NCI-H524 treated with DMSO at 0.1 percent for 48 hours (cell line): ENCODE measurements at regions not wholly inside any gene's neighbourhood (a gene's known extent, or its start where the extent isn't known, plus 50 kb on each side); places are given as distances from the start of the nearest gene placed in this dataset.

Source experiments
- DNase-seq: peaks from one replicate; lab custom pipeline; 2025; lab: John Stamatoyannopoulos, UW

- no peak for DNase-seq
These were observed 374.4 kb upstream of the PRICKLE1 start for GRCh38 chr12:42963988-42964387.

DNA sequence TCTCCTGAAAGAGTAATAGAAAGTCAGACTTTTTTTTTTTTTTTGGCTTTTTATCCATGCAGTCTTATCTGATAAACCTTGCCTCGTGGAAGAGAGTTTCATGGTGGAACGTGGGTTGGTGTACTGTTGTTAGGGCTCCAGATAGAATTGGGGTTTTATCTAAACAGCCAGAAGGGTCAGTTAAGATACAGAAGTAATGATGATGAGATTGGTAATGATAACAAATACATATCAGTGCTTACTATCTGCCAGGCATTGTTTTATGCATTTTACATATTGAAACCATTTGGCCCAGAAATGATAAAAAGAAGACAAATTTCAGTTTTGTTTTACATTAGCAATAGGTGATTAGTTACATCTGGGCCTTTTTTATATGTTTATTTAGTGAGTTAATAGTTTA lies 372.8 kb upstream of the PRICKLE1 start:
- DNase-seq: no peak

DNA sequence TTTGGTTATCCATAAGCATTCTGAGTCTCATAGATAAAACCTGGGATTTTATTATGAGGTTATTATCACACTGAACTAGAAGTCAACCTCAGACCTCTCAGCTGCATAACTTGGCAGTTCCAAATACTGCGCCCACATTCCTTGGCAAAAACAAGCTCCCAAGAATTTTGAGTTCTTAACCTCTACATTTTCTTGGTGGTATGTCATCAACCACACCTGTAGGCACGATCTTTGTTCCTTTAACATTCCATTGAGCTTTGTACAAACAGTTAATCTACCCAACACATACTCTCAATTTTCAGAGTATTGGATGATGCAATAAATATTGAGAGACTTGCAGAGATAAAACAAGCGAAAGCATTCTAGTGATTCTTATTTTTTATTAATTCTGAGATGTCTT lies 371.8 kb upstream of the PRICKLE1 start:
- no peak for DNase-seq

- DNase-seq: no peak
These were observed 370.6 kb upstream of the PRICKLE1 start for GRCh38 chr12:42960087-42960527.

- DNase-seq: no peak
These were observed 368.7 kb upstream of the PRICKLE1 start for GRCh38 chr12:42958291-42958674.

DNA sequence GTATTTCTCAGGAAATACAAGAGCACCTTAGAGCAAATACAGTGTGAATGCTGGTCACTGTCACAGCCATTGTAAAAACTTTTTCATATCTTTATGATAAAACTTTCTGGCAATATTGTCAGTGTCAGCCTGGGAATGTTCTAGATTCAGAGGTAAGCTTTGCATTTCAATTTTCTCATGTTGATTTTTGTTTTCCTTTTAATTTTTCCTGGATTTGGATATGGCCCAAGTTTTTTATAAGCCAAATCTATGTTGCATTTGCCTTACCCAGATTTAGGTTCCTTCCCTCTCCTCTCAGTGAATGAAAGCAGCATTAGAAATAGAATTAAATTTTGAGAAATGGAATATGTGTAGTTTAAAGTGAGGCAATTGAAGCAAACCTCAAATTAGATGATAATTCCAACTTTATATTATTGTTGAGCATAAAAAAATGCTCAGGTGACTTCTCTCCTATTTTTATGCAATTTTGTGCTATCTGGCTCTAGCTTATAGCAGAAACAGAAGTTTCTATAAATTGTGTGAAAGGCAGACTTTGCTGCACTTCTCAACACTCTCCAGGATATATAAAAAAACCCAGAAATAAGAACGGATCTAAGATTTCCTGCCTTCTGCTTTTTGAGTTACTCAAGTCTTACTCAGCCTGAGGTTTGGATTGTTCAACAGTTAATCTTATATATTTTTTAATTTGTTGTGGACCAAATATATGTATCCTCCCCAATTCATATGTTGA lies 368.2 kb upstream of the PRICKLE1 start:
- no peak for DNase-seq

GRCh38 chr12:42957136-42957535 lies 367.6 kb upstream of the PRICKLE1 start:
- DNase-seq: no peak

DNA sequence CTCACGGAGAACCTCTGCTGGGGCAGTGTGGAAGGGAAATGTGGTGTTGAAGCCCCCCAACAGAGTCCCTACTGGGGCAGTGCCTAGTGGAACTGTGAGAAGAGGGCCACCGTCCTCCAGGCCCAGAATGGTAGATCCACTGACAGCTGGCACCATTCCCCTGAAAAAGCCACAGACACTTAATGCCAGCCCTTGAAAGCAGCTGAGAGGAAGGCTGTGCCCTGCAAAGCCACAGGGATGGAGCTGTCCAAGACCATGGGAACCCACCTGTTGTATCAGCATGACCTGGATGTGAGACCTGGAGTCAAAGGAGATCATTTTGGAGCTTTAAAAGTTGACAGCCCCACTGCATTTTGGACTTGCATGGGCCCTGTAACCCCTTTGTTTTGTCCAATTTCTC lies 363.5 kb upstream of the PRICKLE1 start:
- no peak for DNase-seq

GRCh38 chr12:42946871-42947381 lies 357.4 kb upstream of the PRICKLE1 start:
- DNase-seq: no peak

DNA sequence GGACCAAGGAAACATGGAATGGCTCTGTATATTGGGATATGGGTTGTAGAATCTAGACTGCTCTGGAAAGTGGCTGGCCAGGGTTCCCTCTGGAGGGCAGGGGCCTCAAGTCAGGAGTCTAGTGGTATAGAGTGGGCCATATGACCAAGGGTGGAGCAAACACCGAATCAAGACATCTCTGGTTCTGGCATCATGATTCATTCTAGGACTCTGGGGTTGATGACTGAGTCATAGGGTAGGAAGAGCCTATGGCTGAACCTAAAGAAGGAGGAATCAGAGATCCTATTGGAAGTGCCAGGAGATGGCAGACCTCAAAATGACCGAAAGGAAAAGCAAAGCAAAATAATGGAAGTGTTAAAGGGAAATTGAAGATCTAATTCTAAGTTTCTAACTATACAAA lies 356.4 kb upstream of the PRICKLE1 start:
- no peak for DNase-seq

GRCh38 chr12:42944516-42944915 lies 355.0 kb upstream of the PRICKLE1 start:
- no peak for DNase-seq

DNA sequence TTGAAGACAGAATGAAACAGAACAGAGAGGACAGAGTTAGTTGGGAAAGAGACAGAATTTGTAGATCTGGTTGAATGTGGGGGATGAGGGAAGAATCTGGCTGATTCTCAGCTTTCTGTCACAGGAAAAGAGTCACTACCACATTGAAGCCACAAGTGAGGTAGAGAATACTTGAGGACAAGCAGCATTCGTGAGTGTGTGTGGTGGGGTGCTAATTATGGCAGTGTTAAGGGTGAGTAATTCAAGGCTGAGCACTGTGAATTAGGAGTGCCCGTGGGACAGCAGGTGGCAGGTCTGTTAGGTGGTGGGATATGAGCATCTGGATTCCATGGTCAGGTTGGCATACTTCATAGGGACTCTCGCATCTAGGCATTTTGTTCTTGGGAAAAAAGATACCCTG lies 347.4 kb upstream of the PRICKLE1 start:
- no peak for DNase-seq

DNA sequence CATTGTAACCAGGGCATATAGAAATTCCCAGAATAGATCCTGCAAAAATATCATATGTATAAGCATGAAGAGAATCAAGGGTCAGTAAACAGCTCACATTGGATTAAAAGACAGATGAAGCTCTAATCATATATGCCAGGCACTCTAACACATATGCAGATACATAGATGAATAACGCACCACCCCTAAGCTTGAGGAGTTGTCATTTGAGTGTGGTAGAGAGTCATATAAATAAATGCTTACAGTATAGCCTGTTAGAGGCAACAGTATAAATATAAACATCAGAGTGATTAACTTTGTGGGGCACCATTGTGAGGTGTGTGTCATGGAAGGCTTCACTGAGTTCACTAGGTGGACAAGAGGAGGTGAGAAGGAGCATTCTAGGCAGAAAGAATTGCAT lies 346.7 kb upstream of the PRICKLE1 start:
- DNase-seq: no peak

DNA sequence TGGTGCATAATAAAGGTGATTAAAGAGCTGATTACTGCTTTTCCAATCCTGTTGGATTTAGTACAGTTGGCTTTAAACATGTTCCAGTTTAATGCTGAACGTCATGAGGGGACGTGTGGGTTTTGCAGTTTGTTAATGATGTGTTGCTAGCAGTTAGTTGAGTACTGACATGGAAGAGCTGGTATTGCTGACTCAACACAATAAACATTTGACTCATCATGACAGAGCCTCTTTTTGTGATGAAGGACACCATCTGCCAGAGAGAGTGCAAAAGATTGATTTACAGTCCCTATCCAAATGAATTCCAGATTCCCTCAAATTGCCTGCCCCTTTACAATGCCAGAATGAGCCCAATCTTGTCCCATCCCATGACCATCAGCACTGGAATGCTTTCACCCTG lies 346.2 kb upstream of the PRICKLE1 start:
- DNase-seq: no peak

- no peak for DNase-seq
These were observed 345.5 kb upstream of the PRICKLE1 start for GRCh38 chr12:42935090-42935489.

GRCh38 chr12:42933461-42934081 lies 344.0 kb upstream of the PRICKLE1 start:
- no peak for DNase-seq

DNA sequence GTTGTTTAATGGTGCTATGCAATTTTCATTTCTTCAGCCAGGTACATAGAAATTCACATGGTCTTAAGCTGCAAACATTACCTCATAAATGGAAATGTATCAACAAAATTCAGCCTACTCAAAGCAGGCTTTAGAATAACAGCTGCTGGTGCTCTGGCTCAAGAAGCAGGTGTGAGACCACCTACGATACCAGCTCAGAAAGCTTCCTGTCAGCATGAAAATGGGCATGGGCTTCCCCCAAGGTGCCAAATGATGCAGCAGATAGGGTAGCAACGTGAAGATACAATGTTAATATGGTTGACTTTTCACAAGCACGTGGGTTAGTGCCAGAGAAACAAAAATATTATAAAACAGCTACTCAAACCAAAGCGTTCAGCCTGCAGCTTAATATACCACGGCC lies 343.4 kb upstream of the PRICKLE1 start:
- no peak for DNase-seq

DNA sequence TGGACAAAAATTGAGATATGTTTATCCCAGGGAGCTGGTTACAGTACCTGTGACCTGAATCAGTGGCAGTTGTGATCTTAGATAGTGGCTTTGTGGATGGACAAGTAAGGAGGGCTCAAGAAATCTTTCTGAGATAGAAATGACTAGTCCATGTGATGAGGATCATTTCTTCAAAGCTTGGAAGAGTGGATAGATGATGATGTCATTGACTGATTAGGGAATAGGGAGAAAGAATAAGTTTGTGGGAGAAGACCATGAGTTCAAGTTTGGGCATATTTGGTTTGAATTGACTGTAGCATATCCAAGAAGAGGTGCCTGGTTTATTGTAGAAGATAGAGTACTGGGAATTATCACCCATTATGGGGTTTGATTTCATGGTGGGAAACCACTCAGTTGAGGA lies 336.7 kb upstream of the PRICKLE1 start:
- DNase-seq: no peak

DNA sequence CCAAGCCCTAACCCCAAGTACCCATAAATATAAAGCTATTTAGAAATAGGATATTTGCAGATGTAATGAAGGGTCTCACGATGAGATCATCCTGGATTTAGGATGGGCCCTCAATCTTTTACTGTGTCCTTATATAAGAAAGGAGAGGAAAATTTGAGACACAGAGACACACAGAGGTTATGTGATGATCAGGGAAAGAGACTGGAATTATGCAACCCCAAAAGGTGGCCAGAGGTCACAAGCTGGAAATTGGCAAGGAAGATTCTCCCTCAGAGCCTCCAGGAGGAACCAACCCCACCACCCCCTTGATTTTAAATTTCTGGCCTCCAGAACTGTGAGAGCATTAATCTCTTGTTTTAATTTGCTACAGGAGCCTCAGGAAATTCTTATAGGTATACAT lies 334.9 kb upstream of the PRICKLE1 start:
- no peak for DNase-seq

DNA sequence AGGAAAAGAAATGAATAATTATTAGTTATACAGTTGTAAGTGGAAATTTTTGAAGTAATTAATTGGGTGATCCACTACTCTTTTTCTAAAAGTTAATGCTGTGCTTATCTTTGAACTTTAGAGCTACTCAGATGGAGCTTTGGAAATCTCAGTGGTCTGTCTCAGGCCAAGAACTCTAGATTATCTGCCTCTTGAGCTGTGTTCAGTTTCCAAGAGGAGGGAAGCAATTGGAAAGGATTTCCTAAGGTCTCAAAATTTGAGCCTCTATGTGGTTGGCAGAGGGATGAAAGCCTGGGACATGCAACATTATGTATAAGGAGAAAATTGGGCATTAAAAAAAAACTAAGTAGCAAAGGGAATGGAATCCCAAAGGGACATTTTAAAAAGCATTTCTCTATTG lies 334.0 kb upstream of the PRICKLE1 start:
- DNase-seq: no peak

GRCh38 chr12:42923156-42923555 lies 333.6 kb upstream of the PRICKLE1 start:
- no peak for DNase-seq

DNA sequence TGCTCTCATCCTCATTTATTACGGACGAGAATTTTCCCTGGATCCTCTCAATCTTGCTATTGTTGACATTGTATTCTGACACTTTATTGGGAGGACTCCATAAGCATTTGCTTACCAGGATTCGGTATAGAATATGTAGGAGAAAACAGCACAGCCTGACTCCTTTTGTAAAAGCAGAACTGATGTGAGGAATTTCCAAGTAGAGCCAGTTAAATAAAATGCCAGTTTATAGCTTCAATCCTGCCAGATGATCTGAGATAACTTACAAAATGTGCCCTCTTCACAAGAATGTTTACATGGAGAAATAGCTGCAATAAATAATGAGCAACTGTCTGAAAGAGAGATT lies 332.9 kb upstream of the PRICKLE1 start:
- no peak for DNase-seq

DNA sequence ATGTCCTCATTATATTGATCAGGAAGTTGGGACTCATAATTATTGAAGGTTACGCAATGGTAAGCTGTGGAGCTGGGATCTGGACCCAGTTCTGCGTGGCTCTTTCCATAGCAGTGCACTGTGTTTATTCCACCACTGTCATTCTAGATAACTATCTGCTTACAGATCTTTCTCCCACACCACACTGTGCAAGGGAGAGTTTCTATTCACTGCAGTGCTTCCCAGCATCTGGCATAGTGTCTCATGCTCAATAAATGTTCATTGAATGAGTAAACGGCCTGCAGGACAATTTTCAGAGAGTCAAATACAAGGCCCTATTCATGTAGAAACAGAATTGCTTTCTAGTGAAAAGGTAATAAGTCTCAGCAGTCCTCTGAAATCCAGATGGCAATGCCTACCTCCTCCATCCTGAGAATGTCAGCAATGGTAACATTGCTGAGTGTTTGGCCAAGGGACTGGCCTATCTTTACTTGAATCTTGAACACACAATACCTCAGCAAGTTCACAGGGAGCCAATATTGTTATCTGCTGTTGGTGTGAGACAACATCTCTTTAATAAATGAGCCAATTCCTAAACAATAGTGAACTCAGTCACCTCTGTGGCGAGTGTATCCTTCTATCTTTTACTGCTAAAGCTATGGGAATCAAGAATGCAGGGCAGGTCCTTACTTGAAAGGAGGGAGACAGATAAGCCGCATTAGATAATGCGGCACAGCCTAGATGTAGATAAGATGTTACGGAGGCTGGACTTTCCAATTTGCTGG lies 332.4 kb upstream of the PRICKLE1 start:
- DNase-seq: no peak
